GM12878 (cell line): ENCODE measurements at regions not wholly inside any gene's neighbourhood (a gene's known extent, or its start where the extent isn't known, plus 50 kb on each side); places are given as distances from the start of the nearest gene placed in this dataset.

Experiments
- ATAC-seq: fragments of 200-7000 bp; cut with Tn5 transposase; 3 replicates; pipeline ENCODE4 v1.9.1; 2020; ENCODE audit warnings: mild to moderate bottlenecking, moderate library complexity
- BruUV-seq: library from RNA; stranded (reverse); fragments of 400-500 nt; replicated peaks from 2 replicates; lab custom pipeline; 2021; lab: Mats Ljungman, UMichigan
- CTCF ChIA-PET: fragments of 300-600 bp; sonication (Branson Sonifier 250); formaldehyde crosslinking; extraction: SDS; loops from one replicate; lab custom pipeline; 2021; ENCODE audit warnings: inconsistent platforms; lab: Yijun Ruan, JAX
- POLR2A ChIA-PET: fragments of 350-600 bp; formaldehyde crosslinking; extraction: SDS; loops from one replicate; lab custom pipeline; 2021; ENCODE audit warnings: inconsistent platforms; lab: Charles Lee
- RAD21 ChIA-PET: fragments of 300-600 bp; sonication (Branson Sonifier 250); formaldehyde crosslinking; loops from one replicate; lab custom pipeline; 2023; ENCODE audit warnings: antibody characterized with exemption; ENCODE audit not compliant: unreplicated experiment; lab: Charles Lee
- SMC1A ChIA-PET: fragments of 300-600 bp; sonication (Branson Sonifier 250); formaldehyde crosslinking; loops from one replicate; lab custom pipeline; 2023; ENCODE audit not compliant: unreplicated experiment, uncharacterized antibody; lab: Charles Lee
- DNase-seq: peaks from one replicate; pipeline ENCODE4 v3.0.0-alpha.2; 2011; ENCODE audit warnings: low read depth, low spot score
- FAIRE-seq: peaks from 3 replicates; lab custom pipeline; 2011; peaks lifted over from hg19 to GRCh38; lab: Jason Lieb, UNC
- H2AFZ ChIP-seq: 2 replicates; pipeline ENCODE4 v1.6.0; 2011; ENCODE audit warnings: low read depth, low read length, control low read depth; ENCODE audit not compliant: control insufficient read depth
- H3K27ac ChIP-seq: 2 replicates; pipeline ENCODE4 v1.5.1; 2011; ENCODE audit warnings: control low read depth; ENCODE audit not compliant: control insufficient read depth, insufficient read depth
- H3K27me3 ChIP-seq, 2 experiments: replicated peaks in 1 of 2; 2 replicates each; pipeline versions ENCODE4 v1.6.0 to v1.6.1; 2011; ENCODE audit warnings: low read length in 1 of 2; ENCODE audit not compliant: control insufficient read depth in 2 of 2, insufficient read depth in 2 of 2
- H3K36me3 ChIP-seq, 2 experiments: 2 replicates each; pipeline ENCODE4 v1.5.1; 2011; ENCODE audit warnings: low read length in 1 of 2; ENCODE audit not compliant: control insufficient read depth in 2 of 2, insufficient read depth in 2 of 2
- H3K4me1 ChIP-seq: 2 replicates; pipeline ENCODE4 v1.6.1; 2011; ENCODE audit warnings: mild to moderate bottlenecking, low read length, moderate library complexity, mixed read lengths; ENCODE audit not compliant: control insufficient read depth, insufficient read depth
- H3K4me2 ChIP-seq: 2 replicates; pipeline ENCODE4 v1.6.0; 2011; ENCODE audit warnings: control low read depth; ENCODE audit not compliant: control insufficient read depth, insufficient read depth
- H3K4me3 ChIP-seq: fragments of 200-600 bp; sonication (generic); 2 replicates; pipeline ENCODE4 v1.5.1; 2016
- H3K79me2 ChIP-seq: 2 replicates; pipeline ENCODE4 v1.6.0; 2011; ENCODE audit warnings: low read length; ENCODE audit not compliant: control insufficient read depth, insufficient read depth
- H3K9ac ChIP-seq: 2 replicates; pipeline ENCODE4 v1.8.0; 2011; ENCODE audit warnings: low read length, control low read depth, mixed read lengths; ENCODE audit not compliant: control insufficient read depth, insufficient read depth
- H3K9me3 ChIP-seq: replicated peaks from 3 replicates; pipeline ENCODE4 v1.5.1; 2011; ENCODE audit warnings: mild to moderate bottlenecking, low read length; ENCODE audit not compliant: control insufficient read depth, insufficient read depth
- H4K20me1 ChIP-seq: 2 replicates; pipeline ENCODE4 v1.6.0; 2011; ENCODE audit not compliant: control insufficient read depth, insufficient read depth
- CBX5 ChIP-seq: sonication (generic); IDR thresholded peaks from 2 replicates; pipeline ENCODE4 v1.6.1; 2016; ENCODE audit warnings: low read depth, moderate library complexity, mild to moderate bottlenecking, inconsistent platforms
- CHD2 ChIP-seq: IDR thresholded peaks from 2 replicates; pipeline ENCODE4 v1.6.1; 2011; ENCODE audit warnings: low read depth, low read length, improper control_type of control experiment, borderline replicate concordance
- EZH2 ChIP-seq: IDR thresholded peaks from 2 replicates; pipeline ENCODE4 v1.6.1; 2012; ENCODE audit warnings: low read depth, mild to moderate bottlenecking, control low read depth, inconsistent platforms, low read length, borderline replicate concordance; ENCODE audit not compliant: control insufficient read depth
- FOXM1 ChIP-seq: IDR thresholded peaks from 2 replicates; pipeline ENCODE4 v1.6.1; 2012; ENCODE audit warnings: low read depth, mild to moderate bottlenecking, inconsistent platforms, low read length, moderate library complexity
- IKZF1 ChIP-seq: fragments of 450-650 bp; conservative IDR thresholded peaks from 2 replicates; pipeline ENCODE4 v1.6.1; 2017; ENCODE audit warnings: antibody characterized with exemption, mild to moderate bottlenecking
- KAT2A ChIP-seq: conservative IDR thresholded peaks from 2 replicates; pipeline ENCODE4 v1.6.1; 2011; ENCODE audit warnings: low read depth, low read length; ENCODE audit not compliant: control insufficient read depth
- MTA3 ChIP-seq: IDR thresholded peaks from 2 replicates; pipeline ENCODE4 v1.6.1; 2012; ENCODE audit warnings: low read length, inconsistent platforms, borderline replicate concordance
- NFXL1 ChIP-seq: fragments of 450-650 bp; IDR thresholded peaks from 2 replicates; pipeline ENCODE4 v1.6.1; 2017; ENCODE audit warnings: antibody characterized with exemption, mild to moderate bottlenecking, borderline replicate concordance
- POLR2A ChIP-seq: IDR thresholded peaks from 2 replicates; pipeline ENCODE4 v1.6.1; 2011; ENCODE audit warnings: low read depth, mild to moderate bottlenecking, low read length
- RAD21 ChIP-seq: IDR thresholded peaks from 2 replicates; pipeline ENCODE4 v1.6.1; 2011; ENCODE audit warnings: mild to moderate bottlenecking, low read depth, low read length, moderate library complexity; ENCODE audit not compliant: insufficient read depth
- RBBP5 ChIP-seq: fragments of 200-600 bp; sonication (generic); conservative IDR thresholded peaks from 2 replicates; pipeline ENCODE4 v1.6.1; 2016
- ZNF274 ChIP-seq: IDR thresholded peaks from one replicate; pipeline ENCODE4 v1.8.0; 2011; ENCODE audit not compliant: insufficient read length, insufficient read depth
- WGBS: methylation state at CpG from one replicate; pipeline ENCODE4 v1.1.6; 2016; ENCODE audit warnings: low lambda C conversion rate; ENCODE audit not compliant: insufficient replicate concordance, insufficient coverage; ENCODE audit errors: missing lambda C conversion rate; 5-methylcytosine and 5-hydroxymethylcytosine counted together
- in situ Hi-C: fragments of 300-500 bp; cut with MboI; formaldehyde crosslinking; loops from 9 replicates; pipeline ENCODE4 v1.14.3; 2018; ENCODE audit warnings: mixed read lengths
- intact Hi-C: fragments of 100-400 bp; cut with micrococcal nuclease; formaldehyde crosslinking; loops from one replicate; pipeline ENCODE4 v1.14.2; 2022; ENCODE audit not compliant: unreplicated experiment
- TF ChIP-seq, protein P1 (sequence below): IDR thresholded peaks from 2 replicates; pipeline ENCODE4 v1.6.1; 2011; ENCODE audit warnings: borderline replicate concordance, low read depth, mild to moderate bottlenecking, moderate library complexity, low read length; ENCODE audit not compliant: insufficient read depth, poor library complexity, severe bottlenecking
- TF ChIP-seq, protein P2 (sequence below): fragments of 450-650 bp; IDR thresholded peaks from 2 replicates; pipeline ENCODE4 v1.6.1; 2016; ENCODE audit warnings: mild to moderate bottlenecking
- TF ChIP-seq, protein P3 (sequence below): fragments of 450-650 bp; IDR thresholded peaks from 2 replicates; pipeline ENCODE4 v1.6.1; 2016; ENCODE audit warnings: mild to moderate bottlenecking, moderate library complexity, borderline replicate concordance

DNA sequence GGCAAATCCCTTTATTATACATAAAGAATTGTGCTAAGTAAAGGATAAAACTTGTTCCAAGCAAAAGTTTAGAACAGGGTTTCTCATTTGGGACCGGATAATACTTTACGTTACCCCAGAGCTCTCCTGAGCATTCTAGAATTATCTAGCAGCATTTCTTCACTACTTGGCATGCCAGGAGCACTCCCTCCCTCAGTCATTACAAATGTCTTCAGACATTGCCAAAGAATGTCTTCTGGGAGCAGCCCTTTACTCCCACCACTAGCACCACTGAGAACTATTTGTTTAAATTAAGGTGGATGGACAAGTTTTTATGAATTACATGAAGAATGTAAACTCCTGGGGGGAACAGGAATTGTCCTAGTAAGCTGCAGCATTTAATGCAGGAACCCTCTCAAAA is 516.4 kb downstream of the GBE1 start:
- in situ Hi-C loops: no loop called here
- no peak for TF ChIP-seq RAD21
- no peak for TF ChIP-seq KAT2A
- TF ChIP-seq POLR2A: no peak
- TF ChIP-seq IKZF1: no peak
- no peak for TF ChIP-seq CBX5
- TF ChIP-seq ZNF274: no peak
- TF ChIP-seq RBBP5: no peak
- TF ChIP-seq NFXL1: no peak
- TF ChIP-seq, protein P1, sequence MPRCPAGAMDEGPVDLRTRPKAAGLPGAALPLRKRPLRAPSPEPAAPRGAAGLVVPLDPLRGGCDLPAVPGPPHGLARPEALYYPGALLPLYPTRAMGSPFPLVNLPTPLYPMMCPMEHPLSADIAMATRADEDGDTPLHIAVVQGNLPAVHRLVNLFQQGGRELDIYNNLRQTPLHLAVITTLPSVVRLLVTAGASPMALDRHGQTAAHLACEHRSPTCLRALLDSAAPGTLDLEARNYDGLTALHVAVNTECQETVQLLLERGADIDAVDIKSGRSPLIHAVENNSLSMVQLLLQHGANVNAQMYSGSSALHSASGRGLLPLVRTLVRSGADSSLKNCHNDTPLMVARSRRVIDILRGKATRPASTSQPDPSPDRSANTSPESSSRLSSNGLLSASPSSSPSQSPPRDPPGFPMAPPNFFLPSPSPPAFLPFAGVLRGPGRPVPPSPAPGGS: no peak
- no peak for TF ChIP-seq CHD2
- TF ChIP-seq MTA3: no peak
- TF ChIP-seq EZH2: no peak
- TF ChIP-seq, protein P2, sequence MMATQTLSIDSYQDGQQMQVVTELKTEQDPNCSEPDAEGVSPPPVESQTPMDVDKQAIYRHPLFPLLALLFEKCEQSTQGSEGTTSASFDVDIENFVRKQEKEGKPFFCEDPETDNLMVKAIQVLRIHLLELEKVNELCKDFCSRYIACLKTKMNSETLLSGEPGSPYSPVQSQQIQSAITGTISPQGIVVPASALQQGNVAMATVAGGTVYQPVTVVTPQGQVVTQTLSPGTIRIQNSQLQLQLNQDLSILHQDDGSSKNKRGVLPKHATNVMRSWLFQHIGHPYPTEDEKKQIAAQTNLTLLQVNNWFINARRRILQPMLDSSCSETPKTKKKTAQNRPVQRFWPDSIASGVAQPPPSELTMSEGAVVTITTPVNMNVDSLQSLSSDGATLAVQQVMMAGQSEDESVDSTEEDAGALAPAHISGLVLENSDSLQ: no peak
- TF ChIP-seq, protein P3, sequence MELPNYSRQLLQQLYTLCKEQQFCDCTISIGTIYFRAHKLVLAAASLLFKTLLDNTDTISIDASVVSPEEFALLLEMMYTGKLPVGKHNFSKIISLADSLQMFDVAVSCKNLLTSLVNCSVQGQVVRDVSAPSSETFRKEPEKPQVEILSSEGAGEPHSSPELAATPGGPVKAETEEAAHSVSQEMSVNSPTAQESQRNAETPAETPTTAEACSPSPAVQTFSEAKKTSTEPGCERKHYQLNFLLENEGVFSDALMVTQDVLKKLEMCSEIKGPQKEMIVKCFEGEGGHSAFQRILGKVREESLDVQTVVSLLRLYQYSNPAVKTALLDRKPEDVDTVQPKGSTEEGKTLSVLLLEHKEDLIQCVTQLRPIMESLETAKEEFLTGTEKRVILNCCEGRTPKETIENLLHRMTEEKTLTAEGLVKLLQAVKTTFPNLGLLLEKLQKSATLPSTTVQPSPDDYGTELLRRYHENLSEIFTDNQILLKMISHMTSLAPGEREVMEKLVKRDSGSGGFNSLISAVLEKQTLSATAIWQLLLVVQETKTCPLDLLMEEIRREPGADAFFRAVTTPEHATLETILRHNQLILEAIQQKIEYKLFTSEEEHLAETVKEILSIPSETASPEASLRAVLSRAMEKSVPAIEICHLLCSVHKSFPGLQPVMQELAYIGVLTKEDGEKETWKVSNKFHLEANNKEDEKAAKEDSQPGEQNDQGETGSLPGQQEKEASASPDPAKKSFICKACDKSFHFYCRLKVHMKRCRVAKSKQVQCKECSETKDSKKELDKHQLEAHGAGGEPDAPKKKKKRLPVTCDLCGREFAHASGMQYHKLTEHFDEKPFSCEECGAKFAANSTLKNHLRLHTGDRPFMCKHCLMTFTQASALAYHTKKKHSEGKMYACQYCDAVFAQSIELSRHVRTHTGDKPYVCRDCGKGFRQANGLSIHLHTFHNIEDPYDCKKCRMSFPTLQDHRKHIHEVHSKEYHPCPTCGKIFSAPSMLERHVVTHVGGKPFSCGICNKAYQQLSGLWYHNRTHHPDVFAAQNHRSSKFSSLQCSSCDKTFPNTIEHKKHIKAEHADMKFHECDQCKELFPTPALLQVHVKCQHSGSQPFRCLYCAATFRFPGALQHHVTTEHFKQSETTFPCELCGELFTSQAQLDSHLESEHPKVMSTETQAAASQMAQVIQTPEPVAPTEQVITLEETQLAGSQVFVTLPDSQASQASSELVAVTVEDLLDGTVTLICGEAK: no peak
- TF ChIP-seq FOXM1: no peak
- TF ChIP-seq, all 136 proteins: peak for 0

More for the DNA sequence above, 516.4 kb downstream of the GBE1 start:
- ChIA-PET RAD21 (no interaction called here), POLR2A (no interaction called here), SMC1A (no interaction called here), CTCF (no interaction called here)
- no peak for ATAC-seq
- no peaks in the 10 kb centered on the region for H3K79me2 ChIP-seq
- H3K9me3 ChIP-seq: no peaks in the 10 kb centered on the region
- no peak for FAIRE-seq
- no peak overlapping the region for H3K4me3 ChIP-seq
- no peak overlapping the region for H3K27ac ChIP-seq
- H3K27me3 ChIP-seq: no peaks in the 10 kb centered on the region
- no peaks in the 10 kb centered on the region for H3K36me3 ChIP-seq
- H3K4me1 ChIP-seq: no peaks in the 10 kb centered on the region
- intact Hi-C loops: no loop called here
- BruUV-seq: no TSS peak
- 14% methylated on average over 2 of the region's 2 CpGs for WGBS
- H4K20me1 ChIP-seq: no peaks in the 10 kb centered on the region
- H3K4me2 ChIP-seq: no peak overlapping the region
- H3K9ac ChIP-seq: no peak overlapping the region
- no peak overlapping the region for H2AFZ ChIP-seq
- DNase-seq: no peak
